Gastrocnemius medialis (tissue), 4 donors: ENCODE measurements at regions not wholly inside any gene's neighbourhood (a gene's known extent, or its start where the extent isn't known, plus 50 kb on each side); places are given as distances from the start of the nearest gene placed in this dataset.

ENCODE experiments used
- ATAC-seq, 2 donors: fragments of 150-250 bp; one replicate each; pipeline ENCODE4 v1.9.1; 2016
- DNase-seq, 2 donors: peaks; one replicate each; pipeline ENCODE4 v3.0.0-alpha.2; 2019
- H3K27ac ChIP-seq, 4 donors: fragments of 200-600 bp; sonication (generic); 1 replicate in 1 of 4; 2 replicates in 3 of 4; pipeline ENCODE4 v1.5.1; 2016 to 2018; ENCODE audit warnings: mild to moderate bottlenecking in 2 of 4, moderate library complexity in 1 of 4
- H3K27me3 ChIP-seq, 3 donors: fragments of 200-600 bp; sonication (generic) in 2 of 3; 1 replicate in 1 of 3; 2 replicates in 2 of 3; pipeline versions ENCODE4 v1.5.1 to v1.6.0; 2016 to 2019; ENCODE audit warnings: mild to moderate bottlenecking in 1 of 3, moderate library complexity in 1 of 3
- H3K36me3 ChIP-seq, 2 donors: fragments of 200-600 bp; sonication (generic) in 1 of 2; one replicate each; pipeline ENCODE4 v1.5.1; 2017 to 2018
- H3K4me1 ChIP-seq, 2 donors: fragments of 200-600 bp; sonication (generic) in 1 of 2; one replicate each; pipeline ENCODE4 v1.5.1; 2016 to 2017; ENCODE audit warnings: mild to moderate bottlenecking in 2 of 2
- H3K4me3 ChIP-seq, 4 donors: fragments of 200-600 bp; sonication (generic) in 3 of 4; 1 replicate in 1 of 4; 2 replicates in 3 of 4; pipeline ENCODE4 v1.5.1; 2016 to 2019; ENCODE audit warnings: mild to moderate bottlenecking in 2 of 4
- H3K9me3 ChIP-seq, 3 donors: fragments of 200-600 bp; sonication (generic) in 2 of 3; 1 replicate in 1 of 3; 2 replicates in 2 of 3; pipeline ENCODE4 v1.5.1; 2016 to 2019
- CTCF ChIP-seq, 5 experiments: fragments of 450-650 bp in 3 of 5; fragments of 200-600 bp in 2 of 5; sonication (generic) in 2 of 5; IDR thresholded peaks in 4 of 5; conservative IDR thresholded peaks in 1 of 5; 1 replicate in 4 of 5; 2 replicates in 1 of 5; pipeline ENCODE4 v1.5.1; 2016 to 2019; ENCODE audit warnings: antibody characterized with exemption in 5 of 5, mild to moderate bottlenecking in 3 of 5, moderate library complexity in 3 of 5
- POLR2A ChIP-seq, 2 donors: fragments of 450-650 bp; IDR thresholded peaks; one replicate each; pipeline ENCODE4 v1.6.1; 2017; ENCODE audit warnings: antibody characterized with exemption in 2 of 2, mild to moderate bottlenecking in 2 of 2, moderate library complexity in 2 of 2
- in situ Hi-C, 4 donors: fragments of 200-750 bp; cut with MboI; loops; one replicate each; pipeline versions ENCODE4 v1.15.0 to v1.8.0; 2017; ENCODE audit warnings: low sequenced_read_pairs in 4 of 4
- intact Hi-C: fragments of 100-400 bp; cut with DNase I; formaldehyde crosslinking; loops from one replicate; pipeline ENCODE4 v1.15.1; 2023; ENCODE audit warnings: low total_unique reads

- no peak for ATAC-seq
- no peak for DNase-seq
Observed at GRCh38 chr18:35778850-35779627, 193.4 kb upstream of the RMP24 start.

GRCh38 chr18:35780937-35781336 lies 191.5 kb upstream of the RMP24 start:
- Histone ChIP-seq H3K4me3 (no peak overlapping the region), H3K9me3 (no peaks in the 10 kb centered on the region), H3K27me3 (no peaks in the 10 kb centered on the region), H3K36me3 (no peaks in the 10 kb centered on the region), H3K27ac (no peak overlapping the region), H3K4me1 (no peaks in the 10 kb centered on the region)
- no peak for TF ChIP-seq POLR2A (IDR thresholded peaks at IDR 0.05)
- TF ChIP-seq CTCF (IDR thresholded peaks at IDR 0.05 in 4 of 5, conservative IDR thresholded peaks at IDR 0.05 in 1 of 5) = no peak
- intact Hi-C loops = no loop called here
- DNase-seq (no peak), ATAC-seq (no peak)
- in situ Hi-C loops = no loop called here

More at GRCh38 chr18:35778850-35779627, 193.4 kb upstream of the RMP24 start:
- no peak overlapping the region for H3K27ac ChIP-seq
- no peak overlapping the region for H3K4me3 ChIP-seq
- in situ Hi-C loops = no loop called here
- no peaks in the 10 kb centered on the region for H3K27me3 ChIP-seq
- TF ChIP-seq CTCF (IDR thresholded peaks at IDR 0.05 in 4 of 5, conservative IDR thresholded peaks at IDR 0.05 in 1 of 5) (no peak), POLR2A (IDR thresholded peaks at IDR 0.05) (no peak)
- H3K36me3 ChIP-seq = no peaks in the 10 kb centered on the region
- no peaks in the 10 kb centered on the region for H3K9me3 ChIP-seq
- H3K4me1 ChIP-seq = no peaks in the 10 kb centered on the region
- intact Hi-C loops = no loop called here

- Histone ChIP-seq H3K36me3 (no peaks in the 10 kb centered on the region), H3K4me1 (no peaks in the 10 kb centered on the region), H3K27me3 (no peaks in the 10 kb centered on the region), H3K27ac (no peak overlapping the region), H3K9me3 (no peaks in the 10 kb centered on the region), H3K4me3 (no peak overlapping the region)
- ATAC-seq (no peak), DNase-seq (no peak)
- in situ Hi-C loops = no loop called here
- TF ChIP-seq CTCF (IDR thresholded peaks at IDR 0.05 in 4 of 5, conservative IDR thresholded peaks at IDR 0.05 in 1 of 5) (no peak), POLR2A (IDR thresholded peaks at IDR 0.05) (no peak)
- intact Hi-C loops = no loop called here
Observed at GRCh38 chr18:35782926-35783325, 189.6 kb upstream of the RMP24 start.

GRCh38 chr18:35786365-35787042 lies 186.0 kb upstream of the RMP24 start:
- Histone ChIP-seq H3K4me3 (no peak overlapping the region), H3K27me3 (no peaks in the 10 kb centered on the region), H3K4me1 (no peaks in the 10 kb centered on the region), H3K36me3 (no peaks in the 10 kb centered on the region), H3K9me3 (no peaks in the 10 kb centered on the region), H3K27ac (no peak overlapping the region)
- in situ Hi-C loops (no loop called here), intact Hi-C loops (no loop called here)
- ATAC-seq (no peak), DNase-seq (no peak)
- no peak for TF ChIP-seq CTCF (IDR thresholded peaks at IDR 0.05 in 4 of 5, conservative IDR thresholded peaks at IDR 0.05 in 1 of 5)
- TF ChIP-seq POLR2A (IDR thresholded peaks at IDR 0.05) = no peak
